ENCODE measurements at regions not wholly inside any gene's neighbourhood (a gene's known extent, or its start where the extent isn't known, plus 50 kb on each side); places are given as distances from the start of the nearest gene placed in this dataset.
A peak's percentile ranks its signal among the peaks of the same experiment; 100 is the strongest.
"Not testable (repeated sequence)": the region's sequence is repeated elsewhere in the genome, so short reads cannot be mapped to it uniquely, and the experiment has no call there.

- WGBS, 2 donors = 30 to 36% methylated on average over 1 of the region's 1 CpG
- no peak for DNase-seq
- Histone ChIP-seq H3K27ac (no peak overlapping the region), H3K4me1 (peaks cover 0 to 8% (median 0%) of the 10 kb centered on the region in 3 donors), H3K36me3 (no peaks in the 10 kb centered on the region), H3K27me3 (no peaks in the 10 kb centered on the region), H3K9me3 (no peaks in the 10 kb centered on the region), H3K4me3 (no peak overlapping the region)
- TF ChIP-seq CTCF (IDR thresholded peaks at IDR 0.05) = no peak
- TF ChIP-seq POLR2A (IDR thresholded peaks at IDR 0.05) = no peak
- intact Hi-C loops (cut with DNase I) = no loop called here
Observed at GRCh38 chr17:64718058-64718457, 56.0 kb upstream of the SMURF2 start.

GRCh38 chr17:64716496-64716895, 54.4 kb upstream of the SMURF2 start:
- WGBS, 2 donors = no CpG with 5 or more reads among the region's 27 CpGs
- DNase-seq; H3K27ac ChIP-seq; H3K9me3 ChIP-seq; intact Hi-C loops (cut with DNase I); H3K4me3 ChIP-seq; H3K27me3 ChIP-seq; H3K36me3 ChIP-seq: not testable (repeated sequence)
- H3K4me1 ChIP-seq = peaks cover 0 to 12% (median 0%) of the 10 kb centered on the region in 3 donors

GRCh38 chr17:64713786-64714185, 51.7 kb upstream of the SMURF2 start:
- H3K27ac ChIP-seq; H3K27me3 ChIP-seq; DNase-seq; H3K36me3 ChIP-seq; intact Hi-C loops (cut with DNase I); H3K9me3 ChIP-seq: not testable (repeated sequence)
- H3K4me1 ChIP-seq = peaks cover under 1 to 23% (median 3%) of the 10 kb centered on the region in 3 donors
- WGBS, 2 donors = 41 to 45% methylated on average over 7 of the region's 7 CpGs
- H3K4me3 ChIP-seq = peak overlapping the region in 2 of 4 donors; percentile 13 to 53

DNA sequence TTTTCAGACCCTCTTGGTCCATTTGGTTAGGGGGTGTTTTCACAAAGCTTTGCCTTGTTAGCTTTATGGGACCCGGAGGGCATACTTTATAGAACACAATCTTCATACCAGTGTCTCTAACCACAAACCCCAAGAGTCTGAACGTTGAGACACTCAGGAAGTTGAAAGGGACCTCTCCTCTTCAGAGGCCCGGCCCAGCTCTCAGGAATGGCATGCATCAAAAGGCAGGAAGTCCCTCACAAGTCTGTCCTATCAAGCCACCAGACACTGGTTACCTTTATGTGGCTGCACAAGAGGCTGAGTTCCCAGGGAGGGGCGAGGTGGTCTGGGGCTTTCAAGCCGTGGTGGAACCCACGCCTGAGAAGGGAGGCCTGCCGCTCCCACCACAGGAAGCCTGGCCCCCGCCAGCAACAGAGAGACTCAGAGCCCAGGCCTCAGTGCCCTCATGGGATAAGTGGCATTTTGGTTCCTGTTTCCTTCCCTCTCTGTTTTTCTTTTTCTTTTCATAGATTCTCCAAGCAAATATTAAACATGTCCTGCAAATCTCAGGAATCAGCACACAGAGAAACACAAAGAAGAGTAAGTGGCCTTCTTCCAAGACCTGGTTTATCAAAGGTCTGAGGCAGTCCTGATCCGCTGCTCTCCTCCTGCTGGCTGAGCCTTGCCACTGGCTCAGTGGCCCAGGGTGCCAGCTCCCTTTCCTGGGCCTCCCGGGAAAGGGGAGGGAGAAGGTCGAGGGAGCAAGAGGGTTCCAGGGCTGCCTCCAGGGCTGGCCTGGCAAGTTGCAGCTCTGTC, 50.6 kb upstream of the SMURF2 start:
- H3K4me1 ChIP-seq = peaks cover 5 to 30% (median 6%) of the 10 kb centered on the region in 3 donors
- H3K27ac ChIP-seq; intact Hi-C loops (cut with DNase I); DNase-seq; H3K9me3 ChIP-seq; H3K36me3 ChIP-seq; H3K27me3 ChIP-seq; H3K4me3 ChIP-seq: not testable (repeated sequence)
- 56 to 67% methylated on average over 4 to 5 of the region's 11 CpGs for WGBS, 2 donors

Small RNA genes lying in the stretch of these regions (small RNA-seq; reads per million reads assigned to genes)
- gene AC103810.3 (0 to 0.14 (median 0) reads per million in 4 donors), gene BPTFP1 (0 reads per million in 4 donors), gene MINOS1P2 (0 reads per million in 4 donors), gene MIR6080 (0 reads per million in 4 donors)
